Keratinocyte (primary cell): ENCODE measurements at regions not wholly inside any gene's neighbourhood (a gene's known extent, or its start where the extent isn't known, plus 50 kb on each side); places are given as distances from the start of the nearest gene placed in this dataset.
"Not testable (repeated sequence)": the region's sequence is repeated elsewhere in the genome, so short reads cannot be mapped to it uniquely, and the experiment has no call there.

Experiments used
- EZH2 ChIP-seq: IDR thresholded peaks from one replicate; pipeline ENCODE4 v1.6.1; 2012; ENCODE audit warnings: inconsistent platforms, mild to moderate bottlenecking, low read length, moderate library complexity
- TF ChIP-seq, protein P1 (sequence below), 3 experiments: IDR thresholded peaks in 1 of 3; conservative IDR thresholded peaks in 1 of 3; optimal IDR thresholded peaks in 1 of 3; 2 replicates in 2 of 3; 3 replicates in 1 of 3; pipeline versions ENCODE3 to v1.5.1; 2011; ENCODE audit warnings: low read length in 3 of 3, mild to moderate bottlenecking in 3 of 3, moderate library complexity in 2 of 3, control low read depth in 1 of 3, inconsistent platforms in 1 of 3; ENCODE audit not compliant: insufficient read depth in 2 of 3; ENCODE audit errors: extremely low read depth in 1 of 3

- TF ChIP-seq, protein P1, sequence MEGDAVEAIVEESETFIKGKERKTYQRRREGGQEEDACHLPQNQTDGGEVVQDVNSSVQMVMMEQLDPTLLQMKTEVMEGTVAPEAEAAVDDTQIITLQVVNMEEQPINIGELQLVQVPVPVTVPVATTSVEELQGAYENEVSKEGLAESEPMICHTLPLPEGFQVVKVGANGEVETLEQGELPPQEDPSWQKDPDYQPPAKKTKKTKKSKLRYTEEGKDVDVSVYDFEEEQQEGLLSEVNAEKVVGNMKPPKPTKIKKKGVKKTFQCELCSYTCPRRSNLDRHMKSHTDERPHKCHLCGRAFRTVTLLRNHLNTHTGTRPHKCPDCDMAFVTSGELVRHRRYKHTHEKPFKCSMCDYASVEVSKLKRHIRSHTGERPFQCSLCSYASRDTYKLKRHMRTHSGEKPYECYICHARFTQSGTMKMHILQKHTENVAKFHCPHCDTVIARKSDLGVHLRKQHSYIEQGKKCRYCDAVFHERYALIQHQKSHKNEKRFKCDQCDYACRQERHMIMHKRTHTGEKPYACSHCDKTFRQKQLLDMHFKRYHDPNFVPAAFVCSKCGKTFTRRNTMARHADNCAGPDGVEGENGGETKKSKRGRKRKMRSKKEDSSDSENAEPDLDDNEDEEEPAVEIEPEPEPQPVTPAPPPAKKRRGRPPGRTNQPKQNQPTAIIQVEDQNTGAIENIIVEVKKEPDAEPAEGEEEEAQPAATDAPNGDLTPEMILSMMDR (optimal IDR thresholded peaks at IDR 0.05 in 1 of 3, IDR thresholded peaks at IDR 0.05 in 1 of 3, conservative IDR thresholded peaks at IDR 0.05 in 1 of 3; ENCODE audit: extremely low read depth in 1 of 3, insufficient read depth in 2 of 3, low read length in 3 of 3): not testable (repeated sequence)
- TF ChIP-seq EZH2: not testable (repeated sequence)
These were observed 747.3 kb downstream of the LRRIQ3 start for GRCh38 chr1:73450668-73451067.
